ENCODE measurements at regions not wholly inside any gene's neighbourhood (a gene's known extent, or its start where the extent isn't known, plus 50 kb on each side); places are given as distances from the start of the nearest gene placed in this dataset.

GRCh38 chr9:38322937-38323336 is 69.6 kb upstream of the ALDH1B1 start:
- TF ChIP-seq ZNF274 (IDR thresholded peaks at IDR 0.05; ENCODE audit: low read depth, low read length): no peak
- H3K4me3 ChIP-seq (ENCODE audit: low read length): no peak overlapping the region

- TF ChIP-seq ZNF274 (IDR thresholded peaks at IDR 0.05; ENCODE audit: low read depth, low read length): no peak
- H3K4me3 ChIP-seq (ENCODE audit: low read length): no peak overlapping the region
These were observed 72.9 kb upstream of the ALDH1B1 start for GRCh38 chr9:38319496-38320173.

GRCh38 chr9:38318759-38319495 is 73.6 kb upstream of the ALDH1B1 start:
- no peak overlapping the region; the same call in 1 of the 2 replicates for H3K4me3 ChIP-seq (ENCODE audit: low read length)

GRCh38 chr9:38316166-38316780 is 76.2 kb upstream of the ALDH1B1 start:
- H3K4me3 ChIP-seq (ENCODE audit: low read length): no peak overlapping the region
- no peak for TF ChIP-seq ZNF274 (IDR thresholded peaks at IDR 0.05; ENCODE audit: low read depth, low read length)

More at GRCh38 chr9:38318759-38319495, 73.6 kb upstream of the ALDH1B1 start:
- TF ChIP-seq ZNF274 (IDR thresholded peaks at IDR 0.05; ENCODE audit: low read depth, low read length): no peak

GRCh38 chr9:38315085-38315595 is 77.4 kb upstream of the ALDH1B1 start:
- no peak for TF ChIP-seq ZNF274 (IDR thresholded peaks at IDR 0.05; ENCODE audit: low read depth, low read length)
- H3K4me3 ChIP-seq (ENCODE audit: low read length): no peak overlapping the region

- H3K4me3 ChIP-seq (ENCODE audit: low read length): no peak overlapping the region
- no peak for TF ChIP-seq ZNF274 (IDR thresholded peaks at IDR 0.05; ENCODE audit: low read depth, low read length)
These were observed 79.1 kb upstream of the ALDH1B1 start for GRCh38 chr9:38313421-38313820.

GRCh38 chr9:38312406-38312805 is 80.1 kb upstream of the ALDH1B1 start:
- TF ChIP-seq ZNF274 (IDR thresholded peaks at IDR 0.05; ENCODE audit: low read depth, low read length): no peak

GRCh38 chr9:38311382-38312270 is 80.9 kb upstream of the ALDH1B1 start:
- no peak overlapping the region for H3K4me3 ChIP-seq (ENCODE audit: low read length)
- no peak for TF ChIP-seq ZNF274 (IDR thresholded peaks at IDR 0.05; ENCODE audit: low read depth, low read length)

More at GRCh38 chr9:38312406-38312805, 80.1 kb upstream of the ALDH1B1 start:
- no peak overlapping the region for H3K4me3 ChIP-seq (ENCODE audit: low read length)

- no peak overlapping the region for H3K4me3 ChIP-seq (ENCODE audit: low read length)
- no peak for TF ChIP-seq ZNF274 (IDR thresholded peaks at IDR 0.05; ENCODE audit: low read depth, low read length)
These were observed 82.9 kb upstream of the ALDH1B1 start for GRCh38 chr9:38309324-38310195.

GRCh38 chr9:38308136-38308535 is 84.4 kb upstream of the ALDH1B1 start:
- no peak overlapping the region for H3K4me3 ChIP-seq (ENCODE audit: low read length)
- no peak for TF ChIP-seq ZNF274 (IDR thresholded peaks at IDR 0.05; ENCODE audit: low read depth, low read length)

GRCh38 chr9:38306899-38307298 is 85.6 kb upstream of the ALDH1B1 start:
- no peak for TF ChIP-seq ZNF274 (IDR thresholded peaks at IDR 0.05; ENCODE audit: low read depth, low read length)

GRCh38 chr9:38305582-38305981 is 86.9 kb upstream of the ALDH1B1 start:
- no peak for TF ChIP-seq ZNF274 (IDR thresholded peaks at IDR 0.05; ENCODE audit: low read depth, low read length)

More at GRCh38 chr9:38306899-38307298, 85.6 kb upstream of the ALDH1B1 start:
- H3K4me3 ChIP-seq (ENCODE audit: low read length): no peak overlapping the region

More at GRCh38 chr9:38305582-38305981, 86.9 kb upstream of the ALDH1B1 start:
- no peak overlapping the region for H3K4me3 ChIP-seq (ENCODE audit: low read length)
